ENCODE measurements at regions not wholly inside any gene's neighbourhood (a gene's known extent, or its start where the extent isn't known, plus 50 kb on each side); places are given as distances from the start of the nearest gene placed in this dataset.

- no peak for TF ChIP-seq CTCF (IDR thresholded peaks at IDR 0.05)
- TF ChIP-seq POLR2A (IDR thresholded peaks at IDR 0.05), result no peak
These were observed 1265.0 kb downstream of the NXPH1 start for GRCh38 chr7:9698375-9698774.
